HEK293T (cell line): ENCODE measurements at regions not wholly inside any gene's neighbourhood (a gene's known extent, or its start where the extent isn't known, plus 50 kb on each side); places are given as distances from the start of the nearest gene placed in this dataset.

Source experiments
- BHLHE40 ChIP-seq: fragments of 450-650 bp; IDR thresholded peaks from 2 replicates; pipeline ENCODE4 v1.6.1; 2016; ENCODE audit warnings: mild to moderate bottlenecking, moderate library complexity, borderline replicate concordance
- CTBP1 ChIP-seq: fragments of 450-650 bp; IDR thresholded peaks from 2 replicates; pipeline ENCODE4 v1.6.1; 2016; ENCODE audit warnings: borderline replicate concordance

- TF ChIP-seq BHLHE40 (no peak), CTBP1 (no peak)
Observed at GRCh38 chr5:38680094-38680825, 123.8 kb upstream of the LIFR start.
